ENCODE measurements at regions not wholly inside any gene's neighbourhood (a gene's known extent, or its start where the extent isn't known, plus 50 kb on each side); places are given as distances from the start of the nearest gene placed in this dataset.

DNA sequence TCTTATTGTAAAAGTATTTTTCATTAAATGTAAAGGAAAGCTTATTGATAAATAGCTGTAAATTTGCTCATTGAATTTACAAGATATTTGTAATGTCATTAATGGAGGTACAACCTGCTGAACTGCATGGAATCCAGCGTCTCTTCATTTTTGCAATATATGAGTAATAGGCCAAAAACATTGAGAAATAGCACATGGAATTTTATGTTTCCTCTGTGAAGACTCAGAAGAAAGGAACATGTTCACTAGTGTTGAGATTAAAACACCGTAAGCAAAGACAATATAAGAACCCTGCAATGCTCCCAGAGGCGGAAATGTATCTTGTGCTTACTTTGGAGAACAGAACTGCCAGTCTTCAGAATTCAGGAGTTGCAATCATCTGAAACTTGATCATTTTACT is 167.6 kb downstream of the ALDH1A2 start:
- no peak for TF ChIP-seq Cebpa-rat (IDR thresholded peaks at IDR 0.05)
- no peak overlapping the region for H3K4me3 ChIP-seq
- no peaks in the 10 kb centered on the region for H4K20me1 ChIP-seq
- no peak overlapping the region for H3K27ac ChIP-seq
- no peak overlapping the region for H3K4me2 ChIP-seq
- no peaks in the 10 kb centered on the region for H3K36me3 ChIP-seq
- H3K9ac ChIP-seq: no peak overlapping the region
- no peaks in the 10 kb centered on the region for H3K9me3 ChIP-seq (replicated peaks in 1 of 11)
- H3K4me1 ChIP-seq: no peaks in the 10 kb centered on the region
- H3K27me3 ChIP-seq: no peaks in the 10 kb centered on the region

GRCh38 chr15:57902155-57902554 is 163.4 kb downstream of the ALDH1A2 start:
- H3K4me1 ChIP-seq: no peaks in the 10 kb centered on the region
- H3K36me3 ChIP-seq: no peaks in the 10 kb centered on the region
- no peak for TF ChIP-seq Cebpa-rat (IDR thresholded peaks at IDR 0.05)
- no peak overlapping the region for H3K9ac ChIP-seq
- no peak overlapping the region for H3K4me2 ChIP-seq
- no peak overlapping the region for H3K4me3 ChIP-seq
- no peaks in the 10 kb centered on the region for H4K20me1 ChIP-seq
- H3K27me3 ChIP-seq: no peaks in the 10 kb centered on the region
- no peak overlapping the region for H3K27ac ChIP-seq
- no peaks in the 10 kb centered on the region for H3K9me3 ChIP-seq (replicated peaks in 1 of 11)

All from BLaER1 treated with 17β-estradiol and CSF1 and Interleukin-3, amounts not matched to agents 10 nM and 100 nM (cell line).